Aorta (tissue), 5 donors: ENCODE measurements at regions not wholly inside any gene's neighbourhood (a gene's known extent, or its start where the extent isn't known, plus 50 kb on each side); places are given as distances from the start of the nearest gene placed in this dataset.
"Not testable (repeated sequence)": the region's sequence is repeated elsewhere in the genome, so short reads cannot be mapped to it uniquely, and the experiment has no call there.

Experiments
- ATAC-seq: fragments of 200-7000 bp; cut with Tn5 transposase; one replicate; pipeline ENCODE4 v1.9.1; 2022; ENCODE audit warnings: moderate library complexity; ENCODE audit not compliant: low FRiP score
- DNase-seq, 2 donors: peaks; one replicate each; pipeline ENCODE4 v3.0.0-alpha.2; 2020
- H3K27ac ChIP-seq, 2 donors: one replicate each; pipeline ENCODE4 v1.5.1; 2013; ENCODE audit warnings: low read length in 2 of 2, mild to moderate bottlenecking in 2 of 2, moderate library complexity in 2 of 2, control low read depth in 1 of 2, inconsistent platforms in 1 of 2, low read depth in 1 of 2
- H3K27me3 ChIP-seq, 2 donors: one replicate each; pipeline ENCODE4 v1.6.1; 2013; ENCODE audit warnings: control low read depth in 1 of 2, low read length in 1 of 2, mild to moderate bottlenecking in 1 of 2, moderate library complexity in 1 of 2; ENCODE audit not compliant: insufficient read depth in 2 of 2, control insufficient read depth in 1 of 2
- H3K36me3 ChIP-seq, 2 donors: one replicate each; pipeline ENCODE4 v1.6.1; 2013; ENCODE audit warnings: control low read depth in 1 of 2, low read length in 1 of 2, mild to moderate bottlenecking in 1 of 2; ENCODE audit not compliant: insufficient read depth in 2 of 2, control insufficient read depth in 1 of 2
- H3K4me1 ChIP-seq, 2 donors: one replicate each; pipeline ENCODE4 v1.6.1; 2013; ENCODE audit warnings: low read length in 2 of 2, control low read depth in 1 of 2, mild to moderate bottlenecking in 1 of 2, moderate library complexity in 1 of 2; ENCODE audit not compliant: insufficient read depth in 2 of 2, control insufficient read depth in 1 of 2
- H3K4me3 ChIP-seq, 2 donors: one replicate each; pipeline ENCODE4 v1.5.1; 2013; ENCODE audit warnings: low read length in 2 of 2, control low read depth in 1 of 2, mild to moderate bottlenecking in 1 of 2
- H3K9me3 ChIP-seq: one replicate; pipeline ENCODE4 v1.6.1; 2013; ENCODE audit warnings: mild to moderate bottlenecking, low read length; ENCODE audit not compliant: control insufficient read depth
- WGBS, 2 donors: extraction: QIAGEN DNeasy Blood & Tissue Kit; methylation state at CpG; one replicate each; pipeline ENCODE4 v1.1.7; 2013; 5-methylcytosine and 5-hydroxymethylcytosine counted together
- intact Hi-C, 2 donors: fragments of 100-400 bp; cut with DNase I; formaldehyde crosslinking; loops; one replicate each; pipeline versions ENCODE4 v1.14.2 to v1.15.0; 2022
- donor health status: healthy with polysubstance abuse.
- donor health status: Bipolar disorder and iron deficiency.
- donor health status: DM: no; HTN: no; CAD: no.
- donor health status: DM: no; HTN: no; CAD: no.
- donor health status: DM: yes; HTN: yes; CAD: no.

DNA sequence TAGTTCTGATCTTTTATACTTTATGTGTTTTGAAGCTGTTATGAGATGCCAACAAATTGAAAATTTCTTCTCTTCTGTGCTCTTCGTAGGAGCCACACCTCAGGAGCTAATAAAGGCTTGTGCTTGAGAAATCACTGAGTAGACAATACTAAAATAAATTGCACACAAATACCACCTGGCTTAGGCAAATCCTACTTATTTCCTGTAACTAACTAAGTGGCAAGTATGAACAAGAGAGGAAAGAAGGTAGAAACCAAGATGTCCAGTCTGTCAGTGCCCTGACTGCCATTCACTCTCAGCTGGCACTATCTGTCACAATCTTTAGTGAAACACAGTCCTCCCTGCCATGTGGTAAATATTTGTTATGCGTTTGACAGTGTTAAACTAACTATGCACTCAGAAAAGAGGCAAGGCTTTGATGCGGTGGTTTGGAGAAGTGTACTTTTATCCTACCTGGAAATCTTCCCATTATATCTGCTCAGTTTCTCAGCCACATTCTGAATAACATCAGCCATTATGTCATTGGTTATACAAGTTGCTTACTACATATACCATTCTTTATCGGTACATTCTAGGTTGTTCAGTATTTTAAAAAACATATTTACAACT is 293.4 kb upstream of the VWC2 start:
- WGBS, 2 donors: 79% methylated on average over 4 of the region's 4 CpGs
- no peak overlapping the region for H3K27ac ChIP-seq
- ATAC-seq (no peak), DNase-seq (no peak)
- intact Hi-C loops: no loop called here
- H3K4me1 ChIP-seq: no peaks in the 10 kb centered on the region
- no peaks in the 10 kb centered on the region for H3K9me3 ChIP-seq
- no peaks in the 10 kb centered on the region for H3K27me3 ChIP-seq
- H3K36me3 ChIP-seq: no peaks in the 10 kb centered on the region
- no peak overlapping the region for H3K4me3 ChIP-seq

DNA sequence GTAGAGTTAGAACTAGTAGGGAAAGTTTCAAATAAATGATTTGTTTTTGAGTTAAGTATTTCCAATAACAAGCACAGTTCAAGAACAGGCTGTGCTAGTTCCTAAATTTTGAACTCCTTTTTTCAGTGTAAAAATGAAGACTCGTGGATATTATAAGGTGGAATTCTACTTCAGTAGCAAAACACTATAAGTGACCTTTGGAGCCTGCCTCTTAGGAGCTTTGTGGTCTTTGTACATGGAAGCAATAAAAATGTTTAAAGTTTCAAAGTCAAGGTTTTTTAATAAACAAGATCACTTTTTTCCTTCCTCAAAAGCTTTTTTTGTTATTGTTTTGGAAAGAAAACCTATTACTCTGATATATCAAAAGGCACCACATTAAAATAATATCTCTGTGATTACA is 292.4 kb upstream of the VWC2 start:
- DNase-seq: no peak
- WGBS, 2 donors: 47 to 58% methylated on average over 1 of the region's 1 CpG
- intact Hi-C loops: no loop called here
- Histone ChIP-seq H3K27ac (no peak overlapping the region), H3K36me3 (no peaks in the 10 kb centered on the region), H3K4me1 (no peaks in the 10 kb centered on the region), H3K27me3 (no peaks in the 10 kb centered on the region), H3K9me3 (no peaks in the 10 kb centered on the region), H3K4me3 (no peak overlapping the region)
- no peak for ATAC-seq

GRCh38 chr7:49483142-49483541 is 290.3 kb upstream of the VWC2 start:
- H3K27ac ChIP-seq: no peak overlapping the region
- H3K9me3 ChIP-seq: no peaks in the 10 kb centered on the region
- DNase-seq: no peak
- intact Hi-C loops: no loop called here
- H3K36me3 ChIP-seq: no peaks in the 10 kb centered on the region
- H3K4me3 ChIP-seq: no peak overlapping the region
- H3K4me1 ChIP-seq: no peaks in the 10 kb centered on the region
- no peaks in the 10 kb centered on the region for H3K27me3 ChIP-seq
- ATAC-seq: no peak
- 50 to 59% methylated on average over 2 of the region's 2 CpGs for WGBS, 2 donors

GRCh38 chr7:49486974-49487829 is 286.2 kb upstream of the VWC2 start:
- WGBS, 2 donors: 17 to 24% methylated on average over 5 of the region's 5 CpGs
- no peak for ATAC-seq
- H3K4me1 ChIP-seq: no peaks in the 10 kb centered on the region
- no peak overlapping the region for H3K27ac ChIP-seq
- H3K27me3 ChIP-seq: no peaks in the 10 kb centered on the region
- H3K9me3 ChIP-seq: no peaks in the 10 kb centered on the region
- no peaks in the 10 kb centered on the region for H3K36me3 ChIP-seq
- H3K4me3 ChIP-seq: no peak overlapping the region
- DNase-seq: no peak
- intact Hi-C loops: no loop called here

DNA sequence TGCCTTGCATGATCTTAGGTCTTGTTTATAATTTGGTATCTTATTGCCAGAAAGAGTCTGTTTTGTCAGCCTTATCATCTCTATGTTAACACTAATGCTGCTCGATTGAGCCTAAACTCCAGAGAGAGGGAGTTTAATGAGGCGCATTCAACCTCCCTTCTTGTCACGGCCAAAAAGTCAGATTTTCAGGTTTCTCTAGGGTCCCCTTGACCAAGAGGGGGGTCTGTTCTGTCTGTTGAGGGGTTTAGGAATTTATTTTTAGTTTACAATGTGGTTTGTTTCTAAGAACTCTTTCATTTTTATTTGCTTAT is 285.7 kb upstream of the VWC2 start:
- 68 to 70% methylated on average over 3 of the region's 3 CpGs for WGBS, 2 donors
- intact Hi-C loops: no loop called here
- no peaks in the 10 kb centered on the region for H3K9me3 ChIP-seq
- H3K27ac ChIP-seq: no peak overlapping the region
- no peaks in the 10 kb centered on the region for H3K4me1 ChIP-seq
- H3K27me3 ChIP-seq: no peaks in the 10 kb centered on the region
- ATAC-seq (no peak), DNase-seq (no peak)
- H3K4me3 ChIP-seq: no peak overlapping the region
- H3K36me3 ChIP-seq: no peaks in the 10 kb centered on the region

DNA sequence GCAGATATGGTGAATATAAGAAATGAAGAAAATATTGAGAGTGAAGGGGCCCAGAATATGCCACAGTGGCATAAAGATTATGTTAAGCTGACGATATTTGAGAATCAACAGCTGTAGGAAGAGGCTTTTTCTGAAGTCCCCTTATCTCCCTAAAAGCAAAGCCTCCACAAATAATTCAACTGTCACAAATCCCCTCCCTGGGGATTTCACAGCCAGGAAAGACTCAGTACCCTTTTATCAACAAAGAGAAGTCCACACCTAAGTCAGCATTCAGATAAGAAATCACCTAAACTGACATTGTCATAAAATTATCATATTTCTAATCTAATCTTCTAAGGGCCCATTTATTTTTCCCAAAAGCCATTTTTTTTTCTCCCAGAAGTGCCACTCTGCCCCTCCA is 284.9 kb upstream of the VWC2 start:
- Histone ChIP-seq H3K9me3 (no peaks in the 10 kb centered on the region), H3K27me3 (no peaks in the 10 kb centered on the region), H3K4me3 (no peak overlapping the region), H3K4me1 (no peaks in the 10 kb centered on the region), H3K27ac (no peak overlapping the region), H3K36me3 (no peaks in the 10 kb centered on the region)
- intact Hi-C loops: no loop called here
- 24 to 34% methylated on average over 1 of the region's 1 CpG for WGBS, 2 donors
- DNase-seq: no peak
- ATAC-seq: no peak

DNA sequence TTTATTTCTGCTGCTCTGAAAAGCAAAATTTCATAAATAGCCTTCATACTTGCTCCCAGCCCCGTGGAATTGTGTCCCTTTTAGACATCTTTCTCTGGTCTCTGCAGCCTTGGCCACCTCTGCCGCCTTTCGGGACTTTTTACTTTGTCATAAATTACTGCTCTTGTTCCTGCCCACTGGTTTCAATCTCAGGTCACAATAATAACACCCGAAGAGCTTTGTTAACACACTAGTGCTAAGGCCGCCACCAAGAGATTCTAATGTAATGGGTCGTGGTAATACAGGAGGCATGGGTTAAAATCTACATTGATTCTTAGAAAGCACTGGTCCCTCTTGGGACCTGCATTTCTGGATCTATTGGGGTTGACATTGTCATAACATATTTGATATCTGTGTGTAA is 276.0 kb upstream of the VWC2 start:
- Histone ChIP-seq H3K36me3 (no peaks in the 10 kb centered on the region), H3K4me1 (no peaks in the 10 kb centered on the region), H3K4me3 (no peak overlapping the region), H3K9me3 (no peaks in the 10 kb centered on the region), H3K27ac (no peak overlapping the region), H3K27me3 (no peaks in the 10 kb centered on the region)
- WGBS, 2 donors: 48 to 55% methylated on average over 6 of the region's 6 CpGs
- intact Hi-C loops: no loop called here
- DNase-seq (no peak), ATAC-seq (no peak)

DNA sequence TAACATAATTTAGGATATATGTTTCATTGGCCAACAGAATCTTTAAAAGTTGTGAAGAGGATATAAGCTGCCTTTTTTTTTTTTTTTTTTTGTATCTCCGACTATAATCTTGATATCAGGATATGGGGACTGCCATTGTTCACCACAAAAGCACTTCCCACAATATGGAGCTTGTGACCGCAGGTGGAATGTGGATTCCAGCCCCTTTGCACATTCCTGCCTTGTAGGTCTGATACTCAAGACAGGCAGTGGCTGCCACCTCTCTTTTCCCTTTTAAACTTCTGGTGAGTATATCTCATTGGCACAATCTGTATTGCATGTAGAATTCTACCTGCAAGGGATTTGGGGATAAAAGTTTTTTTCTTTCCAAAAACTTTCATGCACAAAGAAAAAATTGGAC is 272.7 kb upstream of the VWC2 start:
- H3K36me3 ChIP-seq: no peaks in the 10 kb centered on the region
- H3K4me1 ChIP-seq: no peaks in the 10 kb centered on the region
- no peaks in the 10 kb centered on the region for H3K27me3 ChIP-seq
- 76 to 79% methylated on average over 2 of the region's 2 CpGs for WGBS, 2 donors
- intact Hi-C loops: no loop called here
- no peak for DNase-seq
- no peaks in the 10 kb centered on the region for H3K9me3 ChIP-seq
- no peak overlapping the region for H3K27ac ChIP-seq
- no peak overlapping the region for H3K4me3 ChIP-seq
- ATAC-seq: no peak

- H3K27ac ChIP-seq, H3K9me3 ChIP-seq, ATAC-seq, DNase-seq, intact Hi-C loops, H3K27me3 ChIP-seq, H3K4me3 ChIP-seq, H3K4me1 ChIP-seq, H3K36me3 ChIP-seq: not testable (repeated sequence)
- WGBS, 2 donors: 37 to 51% methylated on average over 2 of the region's 2 CpGs
These were observed 266.2 kb upstream of the VWC2 start for GRCh38 chr7:49507206-49507605.
